ENCODE measurements at regions not wholly inside any gene's neighbourhood (a gene's known extent, or its start where the extent isn't known, plus 50 kb on each side); places are given as distances from the start of the nearest gene placed in this dataset.

DNA sequence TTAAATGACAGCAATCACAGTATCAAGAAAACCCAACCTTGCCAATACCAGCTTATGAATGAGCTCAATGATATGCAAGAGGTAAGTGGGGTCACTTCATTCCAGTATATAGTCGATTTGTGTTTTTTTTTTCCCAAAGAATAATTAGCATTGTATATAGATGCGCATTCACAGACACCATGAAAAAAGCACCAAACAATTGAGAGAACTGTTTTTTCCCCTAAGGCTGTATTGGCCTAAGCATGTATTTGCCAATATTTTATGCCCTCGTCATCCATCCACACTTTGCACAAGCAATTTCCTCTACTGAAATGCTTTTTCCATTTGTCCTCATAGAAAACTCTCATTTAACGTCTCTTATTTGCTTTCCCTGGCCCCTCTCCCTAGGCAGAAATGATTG, 213.7 kb downstream of the SAMD5 start:
- TF ChIP-seq, protein P1, sequence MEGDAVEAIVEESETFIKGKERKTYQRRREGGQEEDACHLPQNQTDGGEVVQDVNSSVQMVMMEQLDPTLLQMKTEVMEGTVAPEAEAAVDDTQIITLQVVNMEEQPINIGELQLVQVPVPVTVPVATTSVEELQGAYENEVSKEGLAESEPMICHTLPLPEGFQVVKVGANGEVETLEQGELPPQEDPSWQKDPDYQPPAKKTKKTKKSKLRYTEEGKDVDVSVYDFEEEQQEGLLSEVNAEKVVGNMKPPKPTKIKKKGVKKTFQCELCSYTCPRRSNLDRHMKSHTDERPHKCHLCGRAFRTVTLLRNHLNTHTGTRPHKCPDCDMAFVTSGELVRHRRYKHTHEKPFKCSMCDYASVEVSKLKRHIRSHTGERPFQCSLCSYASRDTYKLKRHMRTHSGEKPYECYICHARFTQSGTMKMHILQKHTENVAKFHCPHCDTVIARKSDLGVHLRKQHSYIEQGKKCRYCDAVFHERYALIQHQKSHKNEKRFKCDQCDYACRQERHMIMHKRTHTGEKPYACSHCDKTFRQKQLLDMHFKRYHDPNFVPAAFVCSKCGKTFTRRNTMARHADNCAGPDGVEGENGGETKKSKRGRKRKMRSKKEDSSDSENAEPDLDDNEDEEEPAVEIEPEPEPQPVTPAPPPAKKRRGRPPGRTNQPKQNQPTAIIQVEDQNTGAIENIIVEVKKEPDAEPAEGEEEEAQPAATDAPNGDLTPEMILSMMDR (IDR thresholded peaks at IDR 0.05) = no peak
- TF ChIP-seq ZFX (IDR thresholded peaks at IDR 0.05; ENCODE audit: borderline replicate concordance) = no peak
